ENCODE measurements at regions not wholly inside any gene's neighbourhood (a gene's known extent, or its start where the extent isn't known, plus 50 kb on each side); places are given as distances from the start of the nearest gene placed in this dataset.

GRCh38 chr1:5478961-5479360 is 513.3 kb downstream of the NPHP4 start:
- no peaks in the 10 kb centered on the region for H3K27me3 ChIP-seq (ENCODE audit: insufficient read depth, low read depth, severe bottlenecking)

GRCh38 chr1:5478156-5478695 is 514.0 kb downstream of the NPHP4 start:
- Histone ChIP-seq H3K36me3 (no peaks in the 10 kb centered on the region), H3K27ac (no peak overlapping the region), H3K9me3 (ENCODE audit: severe bottlenecking) (peaks cover 2% of the 10 kb centered on the region), H3K27me3 (ENCODE audit: insufficient read depth, low read depth, severe bottlenecking) (no peaks in the 10 kb centered on the region), H3K4me3 (ENCODE audit: low read depth, low read length) (no peak overlapping the region)
- no peak for TF ChIP-seq CTCF (IDR thresholded peaks at IDR 0.05; ENCODE audit: low read depth, low read length)
- DNase-seq = no peak

More at GRCh38 chr1:5478961-5479360, 513.3 kb downstream of the NPHP4 start:
- TF ChIP-seq CTCF (IDR thresholded peaks at IDR 0.05; ENCODE audit: low read depth, low read length) = no peak
- Histone ChIP-seq H3K36me3 (no peaks in the 10 kb centered on the region), H3K4me3 (ENCODE audit: low read depth, low read length) (no peak overlapping the region), H3K27ac (no peak overlapping the region), H3K9me3 (ENCODE audit: severe bottlenecking) (peaks cover 2% of the 10 kb centered on the region)
- DNase-seq = no peak

DNA sequence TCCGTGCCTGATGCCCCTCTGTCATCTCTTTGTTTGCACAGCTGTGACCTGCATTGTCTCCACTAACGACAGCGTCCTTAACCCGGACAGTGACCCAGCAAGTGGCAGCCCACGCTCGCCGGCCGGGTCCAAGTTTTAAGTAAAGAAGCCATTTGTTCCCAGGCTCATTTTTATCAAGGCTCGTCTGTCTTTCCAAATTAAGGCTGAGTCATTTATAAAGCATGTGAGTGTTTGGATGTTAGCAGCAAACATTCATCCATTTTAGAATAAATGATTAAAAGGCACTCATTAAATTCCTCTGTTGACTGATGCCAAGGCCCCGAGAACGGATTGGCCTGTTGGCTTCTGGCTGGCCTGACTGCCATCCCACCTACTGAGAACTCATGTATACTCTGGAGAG is 514.5 kb downstream of the NPHP4 start:
- no peak overlapping the region for H3K27ac ChIP-seq
- DNase-seq = no peak
- no peaks in the 10 kb centered on the region for H3K36me3 ChIP-seq
- peaks cover 2% of the 10 kb centered on the region for H3K9me3 ChIP-seq (ENCODE audit: severe bottlenecking)
- TF ChIP-seq CTCF (IDR thresholded peaks at IDR 0.05; ENCODE audit: low read depth, low read length) = no peak
- H3K4me3 ChIP-seq (ENCODE audit: low read depth, low read length) = no peak overlapping the region
- no peaks in the 10 kb centered on the region for H3K27me3 ChIP-seq (ENCODE audit: insufficient read depth, low read depth, severe bottlenecking)

GRCh38 chr1:5475572-5475971 is 516.7 kb downstream of the NPHP4 start:
- no peak overlapping the region for H3K27ac ChIP-seq
- no peak overlapping the region for H3K4me3 ChIP-seq (ENCODE audit: low read depth, low read length)
- no peaks in the 10 kb centered on the region for H3K36me3 ChIP-seq
- H3K27me3 ChIP-seq (ENCODE audit: insufficient read depth, low read depth, severe bottlenecking) = no peaks in the 10 kb centered on the region
- no peak for TF ChIP-seq CTCF (IDR thresholded peaks at IDR 0.05; ENCODE audit: low read depth, low read length)
- no peak for DNase-seq
- H3K9me3 ChIP-seq (ENCODE audit: severe bottlenecking) = peaks cover 2% of the 10 kb centered on the region

DNA sequence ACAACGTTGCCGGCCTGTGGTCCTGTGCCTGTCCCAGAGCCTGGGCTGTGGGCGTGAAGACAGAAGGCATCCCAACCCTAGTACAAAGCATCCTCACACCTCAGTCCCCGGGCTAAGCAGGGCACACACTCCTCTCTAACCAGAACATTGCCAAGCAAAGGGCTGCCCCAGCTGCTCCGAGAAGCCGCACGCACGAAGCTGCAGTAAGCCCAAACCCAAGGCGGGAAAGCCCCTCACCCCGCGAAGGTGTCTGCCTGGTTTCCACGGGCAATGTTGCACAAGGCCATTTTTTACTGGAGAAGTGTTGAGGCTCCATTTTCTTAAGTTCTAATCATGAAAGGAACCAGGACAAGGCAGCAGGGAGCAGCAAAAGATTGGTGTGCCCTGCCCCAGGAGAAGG is 519.0 kb downstream of the NPHP4 start:
- Histone ChIP-seq H3K9me3 (ENCODE audit: severe bottlenecking) (peaks cover 2% of the 10 kb centered on the region), H3K27me3 (ENCODE audit: insufficient read depth, low read depth, severe bottlenecking) (no peaks in the 10 kb centered on the region), H3K4me3 (ENCODE audit: low read depth, low read length) (no peak overlapping the region), H3K36me3 (no peaks in the 10 kb centered on the region), H3K27ac (no peak overlapping the region)
- DNase-seq = no peak
- TF ChIP-seq CTCF (IDR thresholded peaks at IDR 0.05; ENCODE audit: low read depth, low read length) = no peak

DNA sequence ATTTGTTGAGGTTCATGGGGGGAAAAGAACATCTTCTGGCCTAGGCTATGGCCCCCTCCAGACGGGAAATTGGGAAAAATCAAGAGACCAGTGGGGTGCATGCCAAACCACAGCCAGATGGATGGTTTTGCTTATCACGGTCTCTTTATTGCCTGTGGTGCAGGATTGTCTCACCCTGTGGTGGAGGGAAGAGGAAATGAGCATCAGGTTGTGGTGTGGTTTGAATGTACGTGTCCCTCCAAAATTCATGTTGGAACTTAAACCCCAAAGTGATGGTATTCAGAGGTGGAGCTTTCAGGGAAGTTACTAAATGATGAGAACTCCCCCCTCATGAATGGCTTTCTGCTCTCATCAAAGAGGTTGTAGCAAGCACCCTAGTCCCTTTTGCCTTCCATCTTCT is 525.7 kb downstream of the NPHP4 start:
- no peak for DNase-seq
- H3K27ac ChIP-seq = no peak overlapping the region
- no peaks in the 10 kb centered on the region for H3K36me3 ChIP-seq
- H3K4me3 ChIP-seq (ENCODE audit: low read depth, low read length) = no peak overlapping the region
- TF ChIP-seq CTCF (IDR thresholded peaks at IDR 0.05; ENCODE audit: low read depth, low read length) = no peak
- H3K27me3 ChIP-seq (ENCODE audit: insufficient read depth, low read depth, severe bottlenecking) = no peaks in the 10 kb centered on the region
- H3K9me3 ChIP-seq (ENCODE audit: severe bottlenecking) = peaks cover 20% of the 10 kb centered on the region
